ENCODE measurements at regions not wholly inside any gene's neighbourhood (a gene's known extent, or its start where the extent isn't known, plus 50 kb on each side); places are given as distances from the start of the nearest gene placed in this dataset.
"Not testable (repeated sequence)": the region's sequence is repeated elsewhere in the genome, so short reads cannot be mapped to it uniquely, and the experiment has no call there.

GRCh38 chr1:95778217-95778616, 544.2 kb downstream of the RWDD3 start:
- 68 to 96% methylated on average over 2 of the region's 2 CpGs for WGBS, 2 donors
- no peak overlapping the region for H3K27ac ChIP-seq
- H3K9me3 ChIP-seq: no peaks in the 10 kb centered on the region
- no peaks in the 10 kb centered on the region for H3K27me3 ChIP-seq
- no peak overlapping the region for H3K4me3 ChIP-seq
- H3K4me1 ChIP-seq: peaks cover 0 to 6% (median 0%) of the 10 kb centered on the region in 3 donors
- intact Hi-C loops (cut with DNase I): no loop called here
- TF ChIP-seq CTCF (IDR thresholded peaks at IDR 0.05) (no peak), POLR2A (IDR thresholded peaks at IDR 0.05) (no peak)
- DNase-seq: no peak
- no peaks in the 10 kb centered on the region for H3K36me3 ChIP-seq

GRCh38 chr1:95780836-95781235, 546.8 kb downstream of the RWDD3 start:
- intact Hi-C loops (cut with DNase I): no loop called here
- Histone ChIP-seq H3K27me3 (no peaks in the 10 kb centered on the region), H3K4me3 (no peak overlapping the region), H3K27ac (no peak overlapping the region), H3K9me3 (no peaks in the 10 kb centered on the region), H3K4me1 (peaks cover 0 to 6% (median 0%) of the 10 kb centered on the region in 3 donors), H3K36me3 (no peaks in the 10 kb centered on the region)
- 81 to 90% methylated on average over 3 of the region's 3 CpGs for WGBS, 2 donors
- no peak for DNase-seq
- TF ChIP-seq POLR2A (IDR thresholded peaks at IDR 0.05) (no peak), CTCF (IDR thresholded peaks at IDR 0.05) (no peak)

GRCh38 chr1:95790136-95790535, 556.1 kb downstream of the RWDD3 start:
- Histone ChIP-seq H3K27me3 (no peaks in the 10 kb centered on the region), H3K9me3 (no peaks in the 10 kb centered on the region), H3K27ac (no peak overlapping the region), H3K4me3 (no peak overlapping the region), H3K36me3 (no peaks in the 10 kb centered on the region), H3K4me1 (no peaks in the 10 kb centered on the region)
- no peak for DNase-seq
- 54 to 74% methylated on average over 3 of the region's 3 CpGs for WGBS, 2 donors
- intact Hi-C loops (cut with DNase I): no loop called here
- TF ChIP-seq CTCF (IDR thresholded peaks at IDR 0.05): no peak

GRCh38 chr1:95793893-95794292, 559.9 kb downstream of the RWDD3 start:
- Histone ChIP-seq H3K4me1 (no peaks in the 10 kb centered on the region), H3K4me3 (no peak overlapping the region), H3K27me3 (no peaks in the 10 kb centered on the region), H3K27ac (no peak overlapping the region), H3K9me3 (no peaks in the 10 kb centered on the region), H3K36me3 (no peaks in the 10 kb centered on the region)
- intact Hi-C loops (cut with DNase I): no loop called here
- 50 to 62% methylated on average over 5 of the region's 5 CpGs for WGBS, 2 donors
- no peak for DNase-seq
- TF ChIP-seq POLR2A (IDR thresholded peaks at IDR 0.05): no peak
- TF ChIP-seq CTCF (IDR thresholded peaks at IDR 0.05): peak in 1 of 6 experiments; percentile 28

GRCh38 chr1:95797761-95798160, 563.8 kb downstream of the RWDD3 start:
- DNase-seq; H3K27ac ChIP-seq; intact Hi-C loops (cut with DNase I); H3K36me3 ChIP-seq; H3K4me3 ChIP-seq; H3K4me1 ChIP-seq; H3K9me3 ChIP-seq; H3K27me3 ChIP-seq: not testable (repeated sequence)
- WGBS, 2 donors: 60 to 71% methylated on average over 1 of the region's 2 CpGs

- Histone ChIP-seq H3K27ac (no peak overlapping the region), H3K36me3 (no peaks in the 10 kb centered on the region), H3K4me3 (no peak overlapping the region), H3K4me1 (no peaks in the 10 kb centered on the region), H3K9me3 (peaks cover 0 to 5% (median 0%) of the 10 kb centered on the region in 3 donors), H3K27me3 (no peaks in the 10 kb centered on the region)
- TF ChIP-seq CTCF (IDR thresholded peaks at IDR 0.05): no peak
- TF ChIP-seq POLR2A (IDR thresholded peaks at IDR 0.05): no peak
- intact Hi-C loops (cut with DNase I): no loop called here
- DNase-seq: no peak
Observed at GRCh38 chr1:95806171-95806570, 572.2 kb downstream of the RWDD3 start.
